ENCODE measurements at regions not wholly inside any gene's neighbourhood (a gene's known extent, or its start where the extent isn't known, plus 50 kb on each side); places are given as distances from the start of the nearest gene placed in this dataset.

- no peaks in the 10 kb centered on the region for H3K36me3 ChIP-seq (replicated peaks in 1 of 2; ENCODE audit: control insufficient read depth in 1 of 2, insufficient read depth in 2 of 2, low read length in 2 of 2)
- FAIRE-seq (no peak), DNase-seq (ENCODE audit: low spot score) (no peak), ATAC-seq (no peak)
- CTCF ChIA-PET (ENCODE audit: low intra/inter-chr PET ratio, low total read pairs): no interaction called here
- no peak overlapping the region for H3K9ac ChIP-seq (ENCODE audit: insufficient read depth, low read depth, low read length)
- WGBS (ENCODE audit: low lambda C conversion rate): no CpG with 5 or more reads among the region's 1 CpG
- H3K4me1 ChIP-seq (ENCODE audit: insufficient read depth, low read length): no peaks in the 10 kb centered on the region
- no peaks in the 10 kb centered on the region for H3K27me3 ChIP-seq (ENCODE audit: control insufficient read depth in 1 of 2, insufficient read depth in 2 of 2, low read length in 2 of 2)
- peaks cover 29% of the 10 kb centered on the region for H3K9me3 ChIP-seq (ENCODE audit: low read length)
- no TSS peak for BruUV-seq (replicated peaks)
- H3K4me2 ChIP-seq (ENCODE audit: low read depth, low read length): no peak overlapping the region
- POLR2A ChIA-PET: no interaction called here
- no peaks in the 10 kb centered on the region for H4K20me1 ChIP-seq (ENCODE audit: insufficient read depth, low read length)
- intact Hi-C loops (cut with micrococcal nuclease; ENCODE audit: unreplicated experiment): no loop called here
- no peak overlapping the region for H3K4me3 ChIP-seq (replicated peaks in 1 of 3; ENCODE audit: insufficient read depth in 1 of 3, low read depth in 2 of 3, low read length in 3 of 3)
- no peak overlapping the region for H2AFZ ChIP-seq (ENCODE audit: low read length)
- H3K79me2 ChIP-seq (ENCODE audit: insufficient read depth, low read length): no peaks in the 10 kb centered on the region
- no peak overlapping the region for H3K27ac ChIP-seq (ENCODE audit: extremely low read length, insufficient read depth, low read length)
- in situ Hi-C loops (cut with HindIII; ENCODE audit: extremely low pct_ligation_motif_present, low pct_unique_long_range_greater_than_20kb): no loop called here
- TF ChIP-seq ZBTB21 (CRISPR knock-in tag; IDR thresholded peaks at IDR 0.05) (no peak), ZNF563 (CRISPR knock-in tag; IDR thresholded peaks at IDR 0.05) (no peak), ZNF496 (CRISPR knock-in tag; IDR thresholded peaks at IDR 0.05; ENCODE audit: insufficient replicate concordance) (no peak), CEBPB (IDR thresholded peaks at IDR 0.05; ENCODE audit: borderline replicate concordance, low read depth, low read length) (no peak), ZNF33A (CRISPR knock-in tag; IDR thresholded peaks at IDR 0.05; ENCODE audit: borderline replicate concordance) (no peak), ZNF784 (CRISPR knock-in tag; IDR thresholded peaks at IDR 0.05; ENCODE audit: borderline replicate concordance) (no peak), PRPF4 (IDR thresholded peaks at IDR 0.05; ENCODE audit: low read depth, low read length, poor library complexity, severe bottlenecking) (no peak), ZNF746 (CRISPR knock-in tag; IDR thresholded peaks at IDR 0.05) (no peak), FOXM1 (CRISPR knock-in tag; IDR thresholded peaks at IDR 0.05) (no peak), NFIB (CRISPR knock-in tag; IDR thresholded peaks at IDR 0.05; ENCODE audit: borderline replicate concordance) (no peak), KAT7 (CRISPR knock-in tag; IDR thresholded peaks at IDR 0.05; ENCODE audit: borderline replicate concordance) (no peak), ZNF788 (CRISPR knock-in tag; IDR thresholded peaks at IDR 0.05; ENCODE audit: borderline replicate concordance) (no peak), NFE2L2 (IDR thresholded peaks at IDR 0.05; ENCODE audit: low read length) (no peak), ZNF607 (CRISPR knock-in tag; IDR thresholded peaks at IDR 0.05; ENCODE audit: borderline replicate concordance) (no peak)
- TF ChIP-seq, protein P1, sequence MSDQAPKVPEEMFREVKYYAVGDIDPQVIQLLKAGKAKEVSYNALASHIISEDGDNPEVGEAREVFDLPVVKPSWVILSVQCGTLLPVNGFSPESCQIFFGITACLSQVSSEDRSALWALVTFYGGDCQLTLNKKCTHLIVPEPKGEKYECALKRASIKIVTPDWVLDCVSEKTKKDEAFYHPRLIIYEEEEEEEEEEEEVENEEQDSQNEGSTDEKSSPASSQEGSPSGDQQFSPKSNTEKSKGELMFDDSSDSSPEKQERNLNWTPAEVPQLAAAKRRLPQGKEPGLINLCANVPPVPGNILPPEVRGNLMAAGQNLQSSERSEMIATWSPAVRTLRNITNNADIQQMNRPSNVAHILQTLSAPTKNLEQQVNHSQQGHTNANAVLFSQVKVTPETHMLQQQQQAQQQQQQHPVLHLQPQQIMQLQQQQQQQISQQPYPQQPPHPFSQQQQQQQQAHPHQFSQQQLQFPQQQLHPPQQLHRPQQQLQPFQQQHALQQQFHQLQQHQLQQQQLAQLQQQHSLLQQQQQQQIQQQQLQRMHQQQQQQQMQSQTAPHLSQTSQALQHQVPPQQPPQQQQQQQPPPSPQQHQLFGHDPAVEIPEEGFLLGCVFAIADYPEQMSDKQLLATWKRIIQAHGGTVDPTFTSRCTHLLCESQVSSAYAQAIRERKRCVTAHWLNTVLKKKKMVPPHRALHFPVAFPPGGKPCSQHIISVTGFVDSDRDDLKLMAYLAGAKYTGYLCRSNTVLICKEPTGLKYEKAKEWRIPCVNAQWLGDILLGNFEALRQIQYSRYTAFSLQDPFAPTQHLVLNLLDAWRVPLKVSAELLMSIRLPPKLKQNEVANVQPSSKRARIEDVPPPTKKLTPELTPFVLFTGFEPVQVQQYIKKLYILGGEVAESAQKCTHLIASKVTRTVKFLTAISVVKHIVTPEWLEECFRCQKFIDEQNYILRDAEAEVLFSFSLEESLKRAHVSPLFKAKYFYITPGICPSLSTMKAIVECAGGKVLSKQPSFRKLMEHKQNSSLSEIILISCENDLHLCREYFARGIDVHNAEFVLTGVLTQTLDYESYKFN (CRISPR knock-in tag; conservative IDR thresholded peaks at IDR 0.05): no peak
- TF ChIP-seq, protein P2, sequence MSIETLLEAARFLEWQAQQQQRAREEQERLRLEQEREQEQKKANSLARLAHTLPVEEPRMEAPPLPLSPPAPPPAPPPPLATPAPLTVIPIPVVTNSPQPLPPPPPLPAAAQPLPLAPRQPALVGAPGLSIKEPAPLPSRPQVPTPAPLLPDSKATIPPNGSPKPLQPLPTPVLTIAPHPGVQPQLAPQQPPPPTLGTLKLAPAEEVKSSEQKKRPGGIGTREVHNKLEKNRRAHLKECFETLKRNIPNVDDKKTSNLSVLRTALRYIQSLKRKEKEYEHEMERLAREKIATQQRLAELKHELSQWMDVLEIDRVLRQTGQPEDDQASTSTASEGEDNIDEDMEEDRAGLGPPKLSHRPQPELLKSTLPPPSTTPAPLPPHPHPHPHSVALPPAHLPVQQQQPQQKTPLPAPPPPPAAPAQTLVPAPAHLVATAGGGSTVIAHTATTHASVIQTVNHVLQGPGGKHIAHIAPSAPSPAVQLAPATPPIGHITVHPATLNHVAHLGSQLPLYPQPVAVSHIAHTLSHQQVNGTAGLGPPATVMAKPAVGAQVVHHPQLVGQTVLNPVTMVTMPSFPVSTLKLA (IDR thresholded peaks at IDR 0.05): no peak
- TF ChIP-seq, protein P3, sequence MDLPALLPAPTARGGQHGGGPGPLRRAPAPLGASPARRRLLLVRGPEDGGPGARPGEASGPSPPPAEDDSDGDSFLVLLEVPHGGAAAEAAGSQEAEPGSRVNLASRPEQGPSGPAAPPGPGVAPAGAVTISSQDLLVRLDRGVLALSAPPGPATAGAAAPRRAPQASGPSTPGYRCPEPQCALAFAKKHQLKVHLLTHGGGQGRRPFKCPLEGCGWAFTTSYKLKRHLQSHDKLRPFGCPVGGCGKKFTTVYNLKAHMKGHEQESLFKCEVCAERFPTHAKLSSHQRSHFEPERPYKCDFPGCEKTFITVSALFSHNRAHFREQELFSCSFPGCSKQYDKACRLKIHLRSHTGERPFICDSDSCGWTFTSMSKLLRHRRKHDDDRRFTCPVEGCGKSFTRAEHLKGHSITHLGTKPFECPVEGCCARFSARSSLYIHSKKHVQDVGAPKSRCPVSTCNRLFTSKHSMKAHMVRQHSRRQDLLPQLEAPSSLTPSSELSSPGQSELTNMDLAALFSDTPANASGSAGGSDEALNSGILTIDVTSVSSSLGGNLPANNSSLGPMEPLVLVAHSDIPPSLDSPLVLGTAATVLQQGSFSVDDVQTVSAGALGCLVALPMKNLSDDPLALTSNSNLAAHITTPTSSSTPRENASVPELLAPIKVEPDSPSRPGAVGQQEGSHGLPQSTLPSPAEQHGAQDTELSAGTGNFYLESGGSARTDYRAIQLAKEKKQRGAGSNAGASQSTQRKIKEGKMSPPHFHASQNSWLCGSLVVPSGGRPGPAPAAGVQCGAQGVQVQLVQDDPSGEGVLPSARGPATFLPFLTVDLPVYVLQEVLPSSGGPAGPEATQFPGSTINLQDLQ (CRISPR knock-in tag; IDR thresholded peaks at IDR 0.05): no peak
Measured at GRCh38 chrX:80181079-80181478, 166.5 kb downstream of the TBX22 start.
